ENCODE measurements at regions not wholly inside any gene's neighbourhood (a gene's known extent, or its start where the extent isn't known, plus 50 kb on each side); places are given as distances from the start of the nearest gene placed in this dataset.

DNA sequence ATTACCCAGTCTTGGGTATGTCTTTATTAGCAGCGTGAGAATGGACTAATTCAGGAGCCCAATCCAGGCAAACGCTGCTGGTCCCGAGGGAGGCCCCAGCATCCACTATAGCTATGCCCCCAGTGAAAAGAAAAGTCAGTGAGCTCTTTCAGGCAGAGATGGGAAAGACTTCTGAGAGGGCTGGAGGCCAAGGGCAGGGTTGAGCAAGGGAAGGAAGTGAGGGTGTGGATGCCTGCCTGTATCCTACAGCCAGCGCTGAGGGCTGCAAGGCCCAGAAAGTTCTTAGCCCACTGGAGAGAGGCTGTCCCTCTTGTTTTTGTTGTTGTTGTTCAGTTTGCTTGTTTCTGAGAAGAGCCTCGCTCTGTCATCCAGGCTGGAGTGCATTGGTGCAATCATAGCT is 261.6 kb downstream of the ZEB1 start:
- Mint-ChIP-seq H3K27ac (no peak overlapping the region), H3K4me1 (peaks cover 0 to 5% (median 1%) of the 10 kb centered on the region in 4 donors), H3K36me3 (peaks cover 0 to 5% of the 10 kb centered on the region in 2 donors), H3K27me3 (peaks cover 2% of the 10 kb centered on the region in 2 donors), H3K4me3 (no peak overlapping the region), H3K9me3 (peaks cover 0 to 11% (median 3%) of the 10 kb centered on the region in 8 donors)
- H3K9me3 ChIP-seq (ENCODE audit: control insufficient read depth in 1 of 2, low read length in 2 of 2), result no peaks in the 10 kb centered on the region
- ChIA-PET POLR2A (ENCODE audit: partially characterized antibody) (no interaction called here), CTCF (ENCODE audit: partially characterized antibody) (no interaction called here)
- intact Hi-C loops (cut with micrococcal nuclease), result no loop called here
- no peaks in the 10 kb centered on the region for H3K27me3 ChIP-seq (ENCODE audit: insufficient read depth, low read length)
- H3K4me1 ChIP-seq (ENCODE audit: insufficient read depth, low read length), result no peaks in the 10 kb centered on the region
- no peak overlapping the region for H3K4me3 ChIP-seq (ENCODE audit: low read length in 2 of 2)
- no peak overlapping the region for H3K27ac ChIP-seq (ENCODE audit: low read depth, low read length)
- no peaks in the 10 kb centered on the region for H3K36me3 ChIP-seq (ENCODE audit: insufficient read depth, low read length)
- DNase-seq, result no peak
